Smooth muscle cell (in vitro differentiated cells): ENCODE measurements at regions not wholly inside any gene's neighbourhood (a gene's known extent, or its start where the extent isn't known, plus 50 kb on each side); places are given as distances from the start of the nearest gene placed in this dataset.
A peak's percentile ranks its signal among the peaks of the same experiment; 100 is the strongest.
"Not testable (repeated sequence)": the region's sequence is repeated elsewhere in the genome, so short reads cannot be mapped to it uniquely, and the experiment has no call there.

ENCODE experiments used
- DNase-seq: peaks from one replicate; lab custom pipeline; 2025; ENCODE audit not compliant: unreplicated experiment; lab: John Stamatoyannopoulos, UW
- H2AFZ ChIP-seq: fragments of 200-600 bp; sonication (generic); 2 replicates; pipeline ENCODE4 v1.6.0; 2016; ENCODE audit warnings: antibody characterized with exemption, low read depth, mild to moderate bottlenecking
- H3F3A ChIP-seq: fragments of 200-600 bp; sonication (generic); 2 replicates; pipeline ENCODE4 v1.6.0; 2017; ENCODE audit warnings: antibody characterized with exemption, low read depth
- H3K27ac ChIP-seq: fragments of 200-600 bp; sonication (generic); 2 replicates; pipeline ENCODE4 v1.5.1; 2016; ENCODE audit warnings: low read depth, mild to moderate bottlenecking
- H3K27me3 ChIP-seq: fragments of 200-600 bp; sonication (generic); 2 replicates; pipeline ENCODE4 v1.6.1; 2016; ENCODE audit warnings: low read depth, mild to moderate bottlenecking
- H3K36me3 ChIP-seq: fragments of 200-600 bp; sonication (generic); 2 replicates; pipeline ENCODE4 v1.5.1; 2016; ENCODE audit warnings: low read depth
- H3K4me1 ChIP-seq: fragments of 200-600 bp; sonication (generic); 2 replicates; pipeline ENCODE4 v1.5.1; 2016; ENCODE audit warnings: low read depth
- H3K4me2 ChIP-seq: fragments of 200-600 bp; sonication (generic); 2 replicates; pipeline ENCODE4 v1.6.0; 2016; ENCODE audit warnings: mild to moderate bottlenecking
- H3K4me3 ChIP-seq: fragments of 200-600 bp; sonication (generic); 2 replicates; pipeline ENCODE4 v1.5.1; 2016; ENCODE audit warnings: mild to moderate bottlenecking
- H3K79me2 ChIP-seq: fragments of 200-600 bp; sonication (generic); 2 replicates; pipeline ENCODE4 v1.6.0; 2016; ENCODE audit warnings: low read depth, mild to moderate bottlenecking
- H3K9ac ChIP-seq: fragments of 200-600 bp; sonication (generic); 2 replicates; pipeline ENCODE4 v1.6.0; 2016; ENCODE audit warnings: low read depth
- H3K9me3 ChIP-seq: fragments of 200-600 bp; sonication (generic); replicated peaks from 2 replicates; pipeline ENCODE4 v1.5.1; 2016; ENCODE audit warnings: low read depth
- H4K20me1 ChIP-seq: fragments of 200-600 bp; sonication (generic); 2 replicates; pipeline ENCODE4 v1.6.0; 2016; ENCODE audit warnings: low read depth
- CTCF ChIP-seq: fragments of 200-600 bp; sonication (generic); IDR thresholded peaks from 2 replicates; pipeline ENCODE4 v1.5.1; 2017; ENCODE audit warnings: borderline replicate concordance, mild to moderate bottlenecking, antibody characterized with exemption; ENCODE audit not compliant: insufficient read depth, poor library complexity, severe bottlenecking
- WGBS: methylation state at CpG from one replicate; pipeline ENCODE4 v1.1.7; 2016; ENCODE audit warnings: low lambda C conversion rate; 5-methylcytosine and 5-hydroxymethylcytosine counted together

GRCh38 chr2:6186332-6187151, 494.4 kb downstream of the SOX11 start:
- Histone ChIP-seq H3K79me2 (no peaks in the 10 kb centered on the region), H3F3A (peaks cover 16% of the 10 kb centered on the region), H4K20me1 (no peaks in the 10 kb centered on the region), H3K4me1 (peaks cover 28% of the 10 kb centered on the region), H3K9ac (peak overlapping the region; percentile 95), H2AFZ (peak overlapping the region; percentile 13), H3K9me3 (no peaks in the 10 kb centered on the region), H3K27me3 (no peaks in the 10 kb centered on the region), H3K4me3 (peak overlapping the region; percentile 4), H3K4me2 (peak overlapping the region; percentile 80), H3K36me3 (no peaks in the 10 kb centered on the region), H3K27ac (peak overlapping the region; percentile 100)
- no peak for TF ChIP-seq CTCF
- no peak for DNase-seq
- WGBS, result 27% methylated on average over 7 of the region's 7 CpGs

GRCh38 chr2:6196449-6196848, 504.3 kb downstream of the SOX11 start:
- Histone ChIP-seq H3K27ac (no peak overlapping the region), H3K36me3 (no peaks in the 10 kb centered on the region), H3K9me3 (no peaks in the 10 kb centered on the region), H3K27me3 (no peaks in the 10 kb centered on the region), H2AFZ (no peak overlapping the region), H3K4me3 (no peak overlapping the region), H3K4me1 (no peaks in the 10 kb centered on the region), H4K20me1 (no peaks in the 10 kb centered on the region), H3K79me2 (no peaks in the 10 kb centered on the region), H3F3A (no peaks in the 10 kb centered on the region), H3K4me2 (no peak overlapping the region), H3K9ac (no peak overlapping the region)
- DNase-seq, result no peak
- TF ChIP-seq CTCF, result no peak
- WGBS, result 95% methylated on average over 1 of the region's 1 CpG

GRCh38 chr2:6198370-6198919, 506.3 kb downstream of the SOX11 start:
- not testable (repeated sequence) for H3K9me3 ChIP-seq, H3K27ac ChIP-seq, H3K79me2 ChIP-seq, H3K4me2 ChIP-seq, H4K20me1 ChIP-seq, H3F3A ChIP-seq, H3K36me3 ChIP-seq, H2AFZ ChIP-seq, H3K27me3 ChIP-seq, DNase-seq, H3K4me3 ChIP-seq, H3K4me1 ChIP-seq, H3K9ac ChIP-seq
- 66% methylated on average over 6 of the region's 6 CpGs for WGBS

GRCh38 chr2:6202756-6203155, 510.6 kb downstream of the SOX11 start:
- H3K27ac ChIP-seq, result no peak overlapping the region
- H3K36me3 ChIP-seq, result no peaks in the 10 kb centered on the region
- H3F3A ChIP-seq, result no peaks in the 10 kb centered on the region
- H3K27me3 ChIP-seq, result no peaks in the 10 kb centered on the region
- no peak for DNase-seq
- no peak overlapping the region for H2AFZ ChIP-seq
- no peak for TF ChIP-seq CTCF
- no peaks in the 10 kb centered on the region for H3K9me3 ChIP-seq
- no peak overlapping the region for H3K9ac ChIP-seq
- H3K79me2 ChIP-seq, result no peaks in the 10 kb centered on the region
- 77% methylated on average over 5 of the region's 5 CpGs for WGBS
- no peak overlapping the region for H3K4me2 ChIP-seq
- no peaks in the 10 kb centered on the region for H4K20me1 ChIP-seq
- H3K4me3 ChIP-seq, result peak overlapping the region; percentile 12
- no peaks in the 10 kb centered on the region for H3K4me1 ChIP-seq
